IMR-90 (cell line): ENCODE measurements at regions not wholly inside any gene's neighbourhood (a gene's known extent, or its start where the extent isn't known, plus 50 kb on each side); places are given as distances from the start of the nearest gene placed in this dataset.

Source experiments
- ATAC-seq: fragments of 200-7000 bp; cut with Tn5 transposase; 2 replicates; pipeline ENCODE4 v1.9.1; 2020; ENCODE audit warnings: low read depth, mild to moderate bottlenecking, moderate library complexity
- BruUV-seq: library from RNA; stranded (reverse); fragments of 400-500 nt; replicated peaks from 2 replicates; lab custom pipeline; 2021; lab: Mats Ljungman, UMichigan
- CTCF ChIA-PET: fragments of 300-600 bp; formaldehyde crosslinking; extraction: SDS; loops from one replicate; lab custom pipeline; 2021; ENCODE audit warnings: antibody characterized with exemption; lab: Yijun Ruan, JAX
- POLR2A ChIA-PET: fragments of 300-600 bp; sonication (Branson Sonifier 250); formaldehyde crosslinking; loops from one replicate; lab custom pipeline; 2022; ENCODE audit warnings: antibody characterized with exemption; ENCODE audit not compliant: unreplicated experiment; lab: Charles Lee
- DNase-seq: peaks from one replicate; pipeline ENCODE4 v3.0.0; 2013
- H2AFZ ChIP-seq: replicated peaks from 2 replicates; pipeline ENCODE3; 2013; ENCODE audit warnings: low read length, mild to moderate bottlenecking; ENCODE audit not compliant: poor library complexity
- H2AK5ac ChIP-seq: 2 replicates; pipeline ENCODE4 v1.6.1; 2013; ENCODE audit warnings: low read depth, low read length, inconsistent platforms
- H2AK9ac ChIP-seq: replicated peaks from 2 replicates; pipeline ENCODE3; 2013; ENCODE audit warnings: mild to moderate bottlenecking, low read depth, low read length, moderate library complexity; ENCODE audit not compliant: poor library complexity
- H2BK120ac ChIP-seq: 2 replicates; pipeline ENCODE4 v1.6.1; 2013; ENCODE audit warnings: low read depth, low read length, inconsistent platforms
- H2BK15ac ChIP-seq: 3 replicates; pipeline ENCODE4 v1.6.1; 2013; ENCODE audit warnings: low read depth, low read length, inconsistent platforms
- H2BK20ac ChIP-seq: 2 replicates; pipeline ENCODE4 v1.6.1; 2013; ENCODE audit warnings: low read depth, mild to moderate bottlenecking, inconsistent platforms, low read length, moderate library complexity
- H2BK5ac ChIP-seq: 2 replicates; pipeline ENCODE4 v1.6.1; 2013; ENCODE audit warnings: mild to moderate bottlenecking, low read depth, low read length, inconsistent platforms; ENCODE audit not compliant: poor library complexity, severe bottlenecking
- H3K14ac ChIP-seq: replicated peaks from 2 replicates; pipeline ENCODE4 v1.6.1; 2013; ENCODE audit warnings: low read depth, low read length, inconsistent platforms
- H3K18ac ChIP-seq: 2 replicates; pipeline ENCODE4 v1.6.1; 2013; ENCODE audit warnings: low read depth, low read length, control low read depth
- H3K23ac ChIP-seq: 2 replicates; pipeline ENCODE4 v1.6.1; 2013; ENCODE audit warnings: low read depth, low read length, inconsistent platforms
- H3K27ac ChIP-seq: 2 replicates; pipeline ENCODE4 v1.5.1; 2013; ENCODE audit warnings: mild to moderate bottlenecking, control low read depth, low read length; ENCODE audit not compliant: insufficient read depth
- H3K27me3 ChIP-seq: 2 replicates; pipeline ENCODE4 v1.6.1; 2013; ENCODE audit warnings: low read length; ENCODE audit not compliant: control insufficient read depth, insufficient read depth
- H3K36me3 ChIP-seq: 2 replicates; pipeline ENCODE4 v1.6.1; 2013; ENCODE audit warnings: low read length, mixed read lengths; ENCODE audit not compliant: control insufficient read depth, insufficient read depth
- H3K4ac ChIP-seq: 2 replicates; pipeline ENCODE4 v1.6.1; 2013; ENCODE audit warnings: low read depth, low read length, inconsistent platforms
- H3K4me1 ChIP-seq: 2 replicates; pipeline ENCODE4 v1.6.1; 2013; ENCODE audit warnings: low read length, mixed read lengths; ENCODE audit not compliant: control insufficient read depth, insufficient read depth
- H3K4me2 ChIP-seq: 2 replicates; pipeline ENCODE4 v1.6.1; 2013; ENCODE audit warnings: low read depth, mild to moderate bottlenecking, control low read depth, low read length, moderate library complexity
- H3K4me3 ChIP-seq: 2 replicates; pipeline ENCODE4 v1.5.1; 2013; ENCODE audit warnings: low read depth, mild to moderate bottlenecking, control low read depth, low read length, moderate library complexity; ENCODE audit not compliant: insufficient read depth
- H3K56ac ChIP-seq: 2 replicates; pipeline ENCODE4 v1.6.1; 2013; ENCODE audit warnings: low read length, inconsistent platforms; ENCODE audit not compliant: insufficient read depth; ENCODE audit errors: extremely low read depth
- H3K79me1 ChIP-seq, 2 experiments: 2 replicates each; pipeline ENCODE4 v1.6.1; 2013; ENCODE audit warnings: low read length in 2 of 2, inconsistent platforms in 1 of 2, low read depth in 1 of 2
- H3K9ac ChIP-seq: 2 replicates; pipeline ENCODE4 v1.6.1; 2013; ENCODE audit warnings: low read depth, low read length, control low read depth
- H3K9me1 ChIP-seq: 2 replicates; pipeline ENCODE4 v1.6.1; 2013; ENCODE audit warnings: low read length, inconsistent platforms; ENCODE audit not compliant: insufficient read depth
- H3K9me3 ChIP-seq: 2 replicates; pipeline ENCODE4 v1.6.1; 2013; ENCODE audit warnings: low read length; ENCODE audit not compliant: control insufficient read depth, insufficient read depth
- H4K20me1 ChIP-seq: 2 replicates; pipeline ENCODE4 v1.6.1; 2013; ENCODE audit warnings: low read length, inconsistent platforms; ENCODE audit not compliant: insufficient read depth
- H4K5ac ChIP-seq: 2 replicates; pipeline ENCODE4 v1.6.1; 2013; ENCODE audit warnings: mild to moderate bottlenecking, low read depth, low read length, control low read depth
- H4K8ac ChIP-seq, 2 experiments: 2 replicates each; pipeline ENCODE4 v1.6.1; 2013; ENCODE audit warnings: low read depth in 2 of 2, low read length in 2 of 2, control low read depth in 1 of 2, inconsistent platforms in 1 of 2
- H4K91ac ChIP-seq: 2 replicates; pipeline ENCODE4 v1.6.1; 2013; ENCODE audit warnings: low read depth, low read length, inconsistent platforms; ENCODE audit not compliant: insufficient read depth
- BHLHE40 ChIP-seq: fragments of 150-350 bp; IDR thresholded peaks from 2 replicates; pipeline ENCODE4 v1.6.1; 2016; ENCODE audit warnings: mild to moderate bottlenecking, low read depth, low read length
- CEBPB ChIP-seq: IDR thresholded peaks from 2 replicates; pipeline ENCODE4 v1.6.1; 2012; ENCODE audit warnings: low read depth, low read length, improper control_type of control experiment
- FOS ChIP-seq: fragments of 150-350 bp; IDR thresholded peaks from 2 replicates; pipeline ENCODE4 v1.6.1; 2016; ENCODE audit warnings: low read depth, low read length
- MXI1 ChIP-seq: IDR thresholded peaks from 2 replicates; pipeline ENCODE4 v1.6.1; 2012; ENCODE audit warnings: low read depth, mild to moderate bottlenecking, low read length, moderate library complexity, borderline replicate concordance
- POLR2A ChIP-seq: IDR thresholded peaks from 2 replicates; pipeline ENCODE4 v1.6.1; 2012; ENCODE audit warnings: mild to moderate bottlenecking, low read depth, low read length
- RFX5 ChIP-seq: IDR thresholded peaks from 2 replicates; pipeline ENCODE4 v1.8.0; 2012; ENCODE audit warnings: low read depth, mild to moderate bottlenecking, low read length, moderate library complexity
- SMC3 ChIP-seq: fragments of 150-350 bp; IDR thresholded peaks from 2 replicates; pipeline ENCODE4 v1.6.1; 2016; ENCODE audit warnings: low read depth, mild to moderate bottlenecking, antibody characterized with exemption, low read length, moderate library complexity
- USF2 ChIP-seq: fragments of 150-350 bp; IDR thresholded peaks from 2 replicates; pipeline ENCODE4 v1.6.1; 2017; ENCODE audit warnings: mild to moderate bottlenecking, antibody characterized with exemption, low read length, low read depth
- WGBS, 2 experiments: methylation state at CpG; one replicate each; pipeline versions ENCODE4 v1.1.5 to v1.1.7; 2013; ENCODE audit warnings: missing lambda C conversion rate in 2 of 2; ENCODE audit not compliant: insufficient read length in 1 of 2; ENCODE audit errors: extremely low coverage in 2 of 2; 5-methylcytosine and 5-hydroxymethylcytosine counted together
- dilution Hi-C: fragments of 300-500 bp; cut with HindIII; formaldehyde crosslinking; loops from one replicate; pipeline ENCODE4 v1.14.3; 2018; ENCODE audit warnings: low sequenced_read_pairs; ENCODE audit not compliant: unreplicated experiment
- in situ Hi-C: fragments of 300-500 bp; cut with MboI; formaldehyde crosslinking; loops from 3 replicates; pipeline ENCODE4 v1.14.3; 2019; ENCODE audit warnings: low sequenced_read_pairs, inconsistent platforms, mixed read lengths
- intact Hi-C: fragments of 100-400 bp; cut with micrococcal nuclease; formaldehyde crosslinking; loops from 2 replicates; pipeline ENCODE4 v1.10.0; 2022
- TF ChIP-seq, protein P1 (sequence below): fragments of 150-350 bp; IDR thresholded peaks from 2 replicates; pipeline ENCODE4 v1.6.1; 2016; ENCODE audit warnings: low read depth, mild to moderate bottlenecking, low read length, moderate library complexity, borderline replicate concordance

DNA sequence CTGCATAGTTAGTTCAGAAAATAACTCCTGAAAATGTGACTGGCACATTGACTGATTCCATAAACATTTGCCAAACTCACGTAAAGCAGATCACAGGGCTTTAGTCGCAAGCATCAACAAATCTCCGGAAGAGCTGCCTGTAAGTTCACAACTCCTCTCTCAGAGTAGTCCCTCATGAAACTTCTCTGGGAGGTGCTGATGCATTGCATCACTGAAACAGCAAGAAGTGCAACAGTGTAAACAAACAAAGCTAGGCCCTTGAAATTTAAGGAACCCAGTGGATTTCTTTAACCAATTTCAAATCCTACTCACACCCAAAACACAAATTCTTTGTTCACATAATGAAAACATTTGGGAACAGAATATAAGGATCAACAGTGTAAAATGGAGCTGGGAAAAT lies 1691.7 kb upstream of the FLRT2 start:
- no peak overlapping the region for H3K4ac ChIP-seq
- no peak overlapping the region for H2BK120ac ChIP-seq
- no peak overlapping the region for H3K9ac ChIP-seq
- TF ChIP-seq, protein P1, sequence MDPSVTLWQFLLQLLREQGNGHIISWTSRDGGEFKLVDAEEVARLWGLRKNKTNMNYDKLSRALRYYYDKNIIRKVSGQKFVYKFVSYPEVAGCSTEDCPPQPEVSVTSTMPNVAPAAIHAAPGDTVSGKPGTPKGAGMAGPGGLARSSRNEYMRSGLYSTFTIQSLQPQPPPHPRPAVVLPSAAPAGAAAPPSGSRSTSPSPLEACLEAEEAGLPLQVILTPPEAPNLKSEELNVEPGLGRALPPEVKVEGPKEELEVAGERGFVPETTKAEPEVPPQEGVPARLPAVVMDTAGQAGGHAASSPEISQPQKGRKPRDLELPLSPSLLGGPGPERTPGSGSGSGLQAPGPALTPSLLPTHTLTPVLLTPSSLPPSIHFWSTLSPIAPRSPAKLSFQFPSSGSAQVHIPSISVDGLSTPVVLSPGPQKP = no peak
- no peak for TF ChIP-seq SMC3
- no peak for TF ChIP-seq POLR2A
- TF ChIP-seq BHLHE40 = no peak
- TF ChIP-seq FOS = no peak
- TF ChIP-seq MXI1 = no peak
- no peak for TF ChIP-seq RFX5
- no peak for TF ChIP-seq USF2
- no peak for TF ChIP-seq CEBPB
- H3K27me3 ChIP-seq = no peaks in the 10 kb centered on the region
- no peak overlapping the region for H2BK5ac ChIP-seq
- no peak overlapping the region for H3K14ac ChIP-seq
- no peak overlapping the region for H4K91ac ChIP-seq
- no peaks in the 10 kb centered on the region for H3K9me3 ChIP-seq
- H3K79me1 ChIP-seq = no peaks in the 10 kb centered on the region
- no peak overlapping the region for H2BK15ac ChIP-seq
- no peak overlapping the region for H3K23ac ChIP-seq
- H3K9me1 ChIP-seq = no peaks in the 10 kb centered on the region
- H3K56ac ChIP-seq = no peak overlapping the region
- H2BK20ac ChIP-seq = no peak overlapping the region
- DNase-seq (peak; percentile 5), ATAC-seq (no peak)
- H3K4me1 ChIP-seq = no peaks in the 10 kb centered on the region
- no peak overlapping the region for H3K4me2 ChIP-seq
- WGBS, 2 experiments = no CpG with 5 or more reads among the region's 3 CpGs
- H4K20me1 ChIP-seq = no peaks in the 10 kb centered on the region
- no peaks in the 10 kb centered on the region for H3K36me3 ChIP-seq
- no peak overlapping the region for H2AK5ac ChIP-seq
- BruUV-seq = no TSS peak
- no peak overlapping the region for H3K27ac ChIP-seq
- H4K5ac ChIP-seq = no peak overlapping the region
- ChIA-PET CTCF (no interaction called here), POLR2A (no interaction called here)
- no peak overlapping the region for H4K8ac ChIP-seq
- no peak overlapping the region for H3K4me3 ChIP-seq
- H2AK9ac ChIP-seq = no peak overlapping the region
- H2AFZ ChIP-seq = no peak overlapping the region
- in situ Hi-C loops = no loop called here
- intact Hi-C loops = no loop called here
- dilution Hi-C loops = no loop called here
- H3K18ac ChIP-seq = no peak overlapping the region
